ENCODE measurements at regions not wholly inside any gene's neighbourhood (a gene's known extent, or its start where the extent isn't known, plus 50 kb on each side); places are given as distances from the start of the nearest gene placed in this dataset.

GRCh38 chr6:22146931-22147701, 149.7 kb downstream of the PRL start:
- H3K9me3 ChIP-seq = no peaks in the 10 kb centered on the region
- TF ChIP-seq POLR2AphosphoS5 (IDR thresholded peaks at IDR 0.05; ENCODE audit: insufficient read depth in 1 of 2, low read depth in 1 of 2) = no peak
- no peak for TF ChIP-seq CTCF (IDR thresholded peaks at IDR 0.05)
- no peak for TF ChIP-seq POLR2A (IDR thresholded peaks at IDR 0.05)
- no peaks in the 10 kb centered on the region for H3K27me3 ChIP-seq
- peaks cover 41% of the 10 kb centered on the region for H3K4me1 ChIP-seq
- intact Hi-C loops (cut with DNase I) = no loop called here
- no peak overlapping the region for H3K27ac ChIP-seq
- no peaks in the 10 kb centered on the region for H3K36me3 ChIP-seq
- H3K4me3 ChIP-seq = peak overlapping the region; percentile 34 to 36
- no peak for DNase-seq (ENCODE audit: extremely low spot score in 2 of 2)

GRCh38 chr6:22147921-22148776, 148.7 kb downstream of the PRL start:
- Histone ChIP-seq H3K4me3 (no peak overlapping the region), H3K9me3 (no peaks in the 10 kb centered on the region), H3K27me3 (no peaks in the 10 kb centered on the region), H3K4me1 (peaks cover 41% of the 10 kb centered on the region), H3K36me3 (no peaks in the 10 kb centered on the region), H3K27ac (no peak overlapping the region)
- intact Hi-C loops (cut with DNase I) = no loop called here
- no peak for TF ChIP-seq CTCF (IDR thresholded peaks at IDR 0.05)
- no peak for TF ChIP-seq POLR2AphosphoS5 (IDR thresholded peaks at IDR 0.05; ENCODE audit: insufficient read depth in 1 of 2, low read depth in 1 of 2)
- TF ChIP-seq POLR2A (IDR thresholded peaks at IDR 0.05) = no peak
- no peak for DNase-seq (ENCODE audit: extremely low spot score in 2 of 2)

- no peak for TF ChIP-seq CTCF (IDR thresholded peaks at IDR 0.05)
- no peak for TF ChIP-seq POLR2A (IDR thresholded peaks at IDR 0.05)
- no peak for TF ChIP-seq POLR2AphosphoS5 (IDR thresholded peaks at IDR 0.05; ENCODE audit: insufficient read depth in 1 of 2, low read depth in 1 of 2)
- Histone ChIP-seq H3K4me1 (peaks cover 41% of the 10 kb centered on the region), H3K27me3 (no peaks in the 10 kb centered on the region), H3K36me3 (no peaks in the 10 kb centered on the region), H3K27ac (no peak overlapping the region), H3K9me3 (no peaks in the 10 kb centered on the region), H3K4me3 (no peak overlapping the region)
- intact Hi-C loops (cut with DNase I) = no loop called here
- no peak for DNase-seq (ENCODE audit: extremely low spot score in 2 of 2)
Observed at GRCh38 chr6:22149096-22149495, 147.7 kb downstream of the PRL start.

GRCh38 chr6:22149501-22150367, 147.1 kb downstream of the PRL start:
- Histone ChIP-seq H3K27ac (no peak overlapping the region), H3K4me3 (no peak overlapping the region), H3K9me3 (no peaks in the 10 kb centered on the region), H3K4me1 (peaks cover 41% of the 10 kb centered on the region), H3K27me3 (no peaks in the 10 kb centered on the region), H3K36me3 (no peaks in the 10 kb centered on the region)
- TF ChIP-seq POLR2A (IDR thresholded peaks at IDR 0.05) (no peak), POLR2AphosphoS5 (IDR thresholded peaks at IDR 0.05; ENCODE audit: insufficient read depth in 1 of 2, low read depth in 1 of 2) (no peak), CTCF (IDR thresholded peaks at IDR 0.05) (no peak)
- DNase-seq (ENCODE audit: extremely low spot score in 2 of 2) = no peak
- intact Hi-C loops (cut with DNase I) = no loop called here
